ENCODE measurements at regions not wholly inside any gene's neighbourhood (a gene's known extent, or its start where the extent isn't known, plus 50 kb on each side); places are given as distances from the start of the nearest gene placed in this dataset.
"Not testable (repeated sequence)": the region's sequence is repeated elsewhere in the genome, so short reads cannot be mapped to it uniquely, and the experiment has no call there.

- DNase-seq (ENCODE audit: low spot score) (no peak), ATAC-seq (no peak)
Observed at GRCh38 chr17:73835605-73836004, 191.4 kb upstream of the SDK2 start.

GRCh38 chr17:73838815-73839214 lies 194.6 kb upstream of the SDK2 start:
- DNase-seq (ENCODE audit: low spot score): no peak
- no peak for ATAC-seq

- ATAC-seq (no peak), DNase-seq (ENCODE audit: low spot score) (no peak)
Observed at GRCh38 chr17:73840829-73841228, 196.6 kb upstream of the SDK2 start.

DNA sequence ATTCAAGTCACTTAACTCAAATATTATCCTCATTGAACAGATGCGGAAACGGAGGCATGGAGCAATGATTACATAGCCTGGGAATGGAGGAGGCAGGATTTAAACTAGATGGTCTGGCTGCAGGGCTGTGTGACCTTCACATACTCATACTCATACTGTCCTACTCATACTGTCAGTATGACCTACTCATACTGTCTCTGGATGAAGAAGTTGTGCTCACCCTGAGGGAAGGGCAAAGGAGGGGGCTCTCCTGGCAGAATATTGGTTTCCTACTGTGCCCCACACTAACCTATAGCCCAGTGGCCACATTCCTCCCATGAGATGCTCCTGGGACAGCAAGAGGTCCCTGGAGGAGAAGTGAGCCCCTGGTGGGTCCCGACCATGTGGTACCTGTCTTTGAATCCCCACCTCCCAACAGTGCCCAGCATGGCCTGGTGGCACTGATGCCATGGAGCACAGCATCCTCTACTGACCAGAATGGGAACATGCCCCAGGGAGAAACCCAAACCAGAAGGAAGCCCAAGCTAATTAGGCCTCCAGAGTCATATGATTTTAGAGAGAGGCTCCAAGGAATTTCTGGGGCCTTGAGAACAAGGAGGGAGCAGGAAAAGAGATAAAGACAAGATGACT lies 197.3 kb upstream of the SDK2 start:
- no peak for DNase-seq (ENCODE audit: low spot score)
- ATAC-seq: peak; percentile 67

DNA sequence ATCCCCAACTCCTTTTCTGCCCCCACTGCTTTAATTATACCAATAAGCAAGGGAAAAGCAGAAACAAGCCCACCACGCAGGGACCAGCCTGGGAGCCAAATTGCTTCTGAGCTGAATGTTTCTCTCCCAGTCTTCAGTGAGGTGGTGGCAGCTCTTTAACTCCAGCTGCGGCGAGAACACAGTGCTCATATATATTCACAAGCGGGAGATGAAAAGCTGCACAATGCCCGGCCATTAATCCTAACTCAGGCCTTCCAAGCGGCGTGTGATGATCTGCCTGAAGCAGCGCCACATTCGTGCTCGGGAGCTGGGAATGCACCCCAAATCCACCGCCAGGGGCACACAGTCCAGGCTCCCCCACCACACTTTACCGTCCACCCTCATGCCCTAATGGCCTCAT lies 203.7 kb upstream of the SDK2 start:
- DNase-seq (ENCODE audit: low spot score): no peak
- no peak for ATAC-seq

DNA sequence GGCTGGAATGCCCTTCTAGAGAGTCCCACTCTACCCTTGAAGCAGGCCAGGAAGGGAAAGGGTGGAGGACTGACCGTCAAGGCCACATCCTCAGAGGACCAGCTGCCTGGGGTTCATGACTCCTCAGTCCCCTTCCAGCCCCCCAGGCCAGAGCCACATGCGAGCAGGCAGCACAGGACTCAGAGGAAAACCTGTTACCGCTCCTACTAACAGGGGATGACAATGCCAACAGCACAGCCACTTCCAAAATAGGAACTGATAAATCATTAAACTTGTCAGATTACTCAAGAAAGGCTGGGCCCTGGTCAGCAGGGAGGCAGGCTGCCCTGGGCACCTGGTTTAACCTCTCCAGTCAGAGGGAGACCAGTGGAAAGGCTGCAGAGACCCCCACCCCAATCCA lies 206.2 kb upstream of the SDK2 start:
- ATAC-seq (peak; percentile 86), DNase-seq (ENCODE audit: low spot score) (peak; percentile 45)

DNA sequence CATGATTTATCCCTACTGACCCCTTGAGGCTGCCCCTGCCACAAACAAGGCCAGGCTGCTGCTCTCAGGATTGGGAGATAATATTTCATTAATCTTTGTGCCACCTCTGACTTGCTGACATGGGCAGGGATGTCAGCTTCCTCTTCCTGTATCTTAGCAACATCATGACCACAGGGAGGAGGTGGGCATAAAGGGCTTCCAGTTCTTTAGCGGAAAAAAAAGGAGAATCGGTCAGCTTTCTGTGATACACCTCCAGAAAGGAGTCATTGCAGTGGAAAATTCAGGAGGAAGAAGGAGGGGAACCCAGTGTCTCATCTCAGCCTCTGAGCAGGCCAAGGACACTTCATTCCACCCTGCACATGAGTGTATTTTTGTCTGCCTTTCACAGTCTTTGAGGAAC lies 206.8 kb upstream of the SDK2 start:
- no peak for DNase-seq (ENCODE audit: low spot score)
- no peak for ATAC-seq

DNA sequence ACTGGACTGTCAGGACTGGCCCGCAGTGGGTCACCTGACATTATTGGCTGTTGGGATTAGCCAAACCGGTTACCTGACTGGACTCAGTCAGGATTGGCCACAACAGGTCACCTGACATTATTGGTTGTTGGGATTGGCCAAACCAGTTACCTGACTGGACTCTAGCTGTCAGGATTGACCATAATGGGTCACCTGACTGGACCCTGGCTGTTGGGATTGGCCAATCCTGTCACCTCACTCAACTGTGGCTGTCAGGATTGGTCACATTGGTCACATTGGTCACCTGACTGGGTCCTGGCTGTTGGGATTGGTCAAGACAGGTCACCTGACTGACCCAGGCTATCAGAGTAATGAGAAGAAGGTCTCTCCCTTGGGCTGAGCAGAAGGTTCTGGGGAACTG lies 207.7 kb upstream of the SDK2 start:
- DNase-seq (ENCODE audit: low spot score) (no peak), ATAC-seq (no peak)

- ATAC-seq (no peak), DNase-seq (ENCODE audit: low spot score) (no peak)
Observed at GRCh38 chr17:73855720-73856333, 211.6 kb upstream of the SDK2 start.

DNA sequence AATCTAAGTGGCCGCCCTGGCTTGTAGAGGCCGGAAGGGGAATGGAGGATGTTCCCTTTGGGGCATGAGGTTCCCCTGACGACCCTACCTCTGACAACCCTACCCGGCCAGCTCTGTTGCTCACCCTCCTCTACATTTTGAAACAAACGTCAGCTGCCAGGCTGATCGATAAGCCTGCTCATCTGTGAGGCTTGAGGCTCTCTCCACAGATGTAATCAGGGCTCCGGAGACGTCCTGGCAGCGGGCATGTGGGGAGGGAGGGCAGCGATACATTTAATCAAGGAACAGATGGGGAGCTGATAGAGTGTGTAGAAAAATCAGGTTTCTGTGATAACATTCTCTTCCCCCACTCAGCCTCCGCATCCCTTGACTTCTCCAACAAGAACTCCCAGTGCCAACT lies 212.3 kb upstream of the SDK2 start:
- ATAC-seq (no peak), DNase-seq (ENCODE audit: low spot score) (no peak)

- ATAC-seq; DNase-seq (ENCODE audit: low spot score): not testable (repeated sequence)
Observed at GRCh38 chr17:73859439-73860008, 215.3 kb upstream of the SDK2 start.

DNA sequence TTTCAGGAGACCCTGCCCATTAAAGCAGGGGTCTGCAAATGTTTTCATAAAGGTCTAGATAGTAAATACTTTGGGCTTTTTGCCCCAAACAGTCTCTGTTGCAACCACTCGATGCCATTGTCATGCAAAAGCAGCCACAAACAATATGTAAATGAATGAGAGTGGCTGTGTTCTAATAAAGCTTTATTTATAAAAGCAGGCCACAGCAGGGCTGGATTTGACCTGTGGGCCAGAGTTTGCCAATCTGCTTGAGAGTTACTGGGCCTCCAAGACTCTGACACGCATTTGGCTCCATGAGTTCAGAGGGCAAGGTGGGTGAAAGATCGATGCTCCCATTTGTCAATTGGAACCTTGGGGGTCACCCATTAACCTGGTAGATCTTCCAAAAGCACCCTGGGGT lies 217.3 kb upstream of the SDK2 start:
- ATAC-seq (no peak), DNase-seq (ENCODE audit: low spot score) (no peak)

DNA sequence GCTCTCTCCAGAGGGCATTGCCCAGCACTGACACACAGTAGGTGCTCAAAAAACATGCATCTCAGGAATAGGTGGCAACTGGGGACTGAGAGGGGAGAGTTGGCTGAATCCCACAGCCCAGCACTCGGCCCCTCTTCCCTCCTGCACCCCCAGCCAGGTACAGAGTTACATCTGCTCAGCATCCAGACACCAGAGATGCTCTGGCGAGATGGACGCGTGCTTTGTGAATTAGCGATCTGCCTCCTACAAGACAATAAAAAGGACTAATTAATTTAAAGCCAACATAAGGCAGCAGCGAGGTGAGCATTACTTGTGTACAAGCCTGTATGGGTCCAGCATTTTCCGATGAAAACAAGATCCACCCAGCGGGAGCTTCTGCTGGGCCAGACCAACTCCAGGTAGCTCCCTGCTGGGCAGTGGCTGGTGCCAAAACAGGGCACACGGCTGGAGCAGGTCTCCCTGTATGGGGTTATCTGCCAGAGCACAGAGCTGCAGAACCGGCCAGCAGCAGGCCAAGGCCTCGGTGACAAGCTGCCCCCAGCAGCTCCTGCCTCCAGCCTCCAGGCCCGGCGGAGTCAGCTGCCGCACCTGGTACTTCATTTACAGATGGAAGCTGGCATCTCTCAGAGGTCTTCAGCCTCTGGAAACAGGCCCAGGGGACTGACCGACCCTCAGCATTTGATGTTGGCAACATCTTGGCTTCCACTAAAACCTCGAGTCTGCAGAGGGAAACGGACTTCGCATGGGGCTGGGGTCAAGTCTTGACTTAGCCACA lies 219.7 kb upstream of the SDK2 start:
- ATAC-seq: no peak
- no peak for DNase-seq (ENCODE audit: low spot score)

DNA sequence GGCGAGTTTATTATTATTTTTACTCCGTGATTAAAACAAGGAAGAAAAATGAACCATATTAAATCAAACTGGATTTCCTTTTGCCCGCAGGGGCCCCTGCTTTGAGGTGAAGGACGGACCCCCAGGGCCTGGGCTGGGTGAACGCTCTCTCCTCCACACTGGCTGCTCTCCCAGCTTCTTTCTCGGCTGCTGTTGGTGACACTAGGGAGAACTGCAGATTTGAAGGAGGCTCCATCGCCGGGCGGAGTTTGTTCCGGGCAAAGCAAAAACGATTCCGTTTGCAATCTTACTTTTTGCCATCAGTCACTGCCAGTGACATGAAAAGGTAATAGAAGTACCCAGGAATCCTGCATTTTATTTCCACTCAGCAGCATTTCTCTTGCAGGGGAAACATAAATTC lies 221.6 kb upstream of the SDK2 start:
- DNase-seq (ENCODE audit: low spot score) (no peak), ATAC-seq (no peak)

DNA sequence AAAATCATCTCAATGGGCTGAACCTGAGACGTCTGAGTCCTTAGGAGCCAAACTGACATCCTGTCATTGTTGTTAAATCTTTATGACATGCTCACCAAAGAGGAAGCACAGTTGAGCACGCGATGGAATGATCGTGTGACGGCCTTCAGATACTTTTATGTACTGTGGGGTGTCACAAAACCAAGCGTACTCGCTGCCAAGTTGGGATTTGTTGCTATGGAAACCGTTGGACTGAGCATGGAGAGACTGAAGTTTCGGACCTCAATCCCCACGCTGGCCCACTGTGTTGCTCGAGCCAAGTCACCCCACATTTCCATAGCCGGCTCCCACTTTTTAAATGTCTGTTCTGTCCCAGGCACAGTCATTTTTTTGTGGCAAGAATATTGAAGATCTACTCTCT lies 222.8 kb upstream of the SDK2 start:
- ATAC-seq: no peak
- no peak for DNase-seq (ENCODE audit: low spot score)

DNA sequence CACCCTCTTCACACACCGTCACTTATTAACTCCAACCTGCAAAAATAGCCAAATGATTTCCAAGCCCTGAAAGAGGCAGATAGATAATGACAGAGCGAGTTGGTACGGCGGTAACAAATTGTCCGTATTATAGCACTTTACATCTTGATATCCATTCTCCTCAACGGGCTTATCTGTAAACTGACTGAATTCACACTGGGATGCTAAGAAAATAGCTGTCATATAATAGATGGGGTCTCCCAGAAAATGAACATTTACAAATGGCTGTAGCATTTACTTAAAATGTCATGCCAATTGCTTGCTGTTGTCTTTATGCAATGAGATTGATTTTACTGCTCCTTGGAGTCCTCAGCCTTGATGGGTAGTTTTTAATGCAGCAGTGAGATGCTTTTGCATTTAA lies 225.8 kb upstream of the SDK2 start:
- DNase-seq (ENCODE audit: low spot score): no peak
- ATAC-seq: no peak

- no peak for ATAC-seq
- DNase-seq (ENCODE audit: low spot score): no peak
Observed at GRCh38 chr17:73870473-73870872, 226.2 kb upstream of the SDK2 start.

DNA sequence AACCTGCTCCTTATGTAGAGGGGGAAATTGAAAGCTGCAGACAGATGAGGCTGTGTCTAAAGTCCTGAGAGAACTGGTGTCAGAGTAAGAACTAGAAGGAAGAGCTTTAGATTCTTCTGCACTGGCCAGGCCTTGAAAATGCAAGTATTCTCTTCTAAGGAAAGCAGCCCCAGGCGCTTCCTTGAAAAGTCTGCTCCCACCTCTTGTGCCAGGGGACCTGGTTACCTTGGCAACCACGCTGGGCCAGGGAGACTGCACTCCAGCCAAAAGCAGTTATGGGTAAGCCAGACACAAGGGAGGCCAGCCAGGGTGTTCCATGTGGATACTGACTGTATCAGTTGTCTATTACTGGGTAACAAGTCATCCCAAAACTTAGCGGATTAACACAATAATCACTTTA lies 228.6 kb upstream of the SDK2 start:
- ATAC-seq (no peak), DNase-seq (ENCODE audit: low spot score) (no peak)

DNA sequence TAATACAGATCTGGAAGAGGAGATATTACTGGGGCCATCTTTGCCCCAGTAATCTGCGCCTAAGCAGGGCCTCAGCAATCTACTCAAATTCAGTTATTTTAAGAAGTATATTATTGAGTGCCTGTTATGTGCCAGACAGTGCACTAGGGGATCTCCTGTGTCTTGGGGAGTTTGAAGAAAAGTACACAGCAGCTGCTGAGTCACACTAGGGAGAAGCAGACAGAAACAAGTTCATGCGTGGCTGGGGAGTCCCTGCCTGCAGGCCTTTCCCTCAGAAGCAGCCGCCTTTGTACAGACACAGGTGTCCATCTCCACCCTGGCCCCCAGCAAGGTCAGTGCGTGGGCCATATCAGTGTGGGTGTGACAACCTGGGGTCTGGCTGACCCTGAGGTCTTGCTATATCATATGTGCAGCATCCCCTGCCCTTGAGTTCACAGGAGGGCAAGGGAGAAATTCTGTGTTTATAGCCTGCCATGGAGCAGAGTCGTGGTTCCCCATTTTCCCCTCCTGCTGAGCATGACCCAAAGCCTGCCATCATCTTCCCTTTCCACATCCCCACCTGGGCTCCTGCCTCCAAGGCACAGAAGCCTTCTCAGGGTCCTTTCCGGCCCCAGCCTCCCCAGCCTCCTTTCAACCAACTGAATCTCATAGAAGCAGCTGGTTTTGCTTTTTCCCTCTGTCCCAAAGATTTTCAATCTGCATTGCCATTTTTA lies 229.9 kb upstream of the SDK2 start:
- DNase-seq (ENCODE audit: low spot score) (no peak), ATAC-seq (no peak)

GRCh38 chr17:73875346-73875745 lies 231.1 kb upstream of the SDK2 start:
- DNase-seq (ENCODE audit: low spot score) (no peak), ATAC-seq (no peak)

GRCh38 chr17:73877962-73878361 lies 233.7 kb upstream of the SDK2 start:
- ATAC-seq (no peak), DNase-seq (ENCODE audit: low spot score) (no peak)
